H9 (cell line): ENCODE measurements at regions not wholly inside any gene's neighbourhood (a gene's known extent, or its start where the extent isn't known, plus 50 kb on each side); places are given as distances from the start of the nearest gene placed in this dataset.

Source experiments
- DNase-seq: peaks from one replicate; pipeline ENCODE4 v3.0.0-alpha.2; 2017
- H2AFZ ChIP-seq: one replicate; pipeline ENCODE4 v1.6.1; 2013; ENCODE audit warnings: mild to moderate bottlenecking, low read length, control low read depth, moderate library complexity
- H2AK5ac ChIP-seq: 2 replicates; pipeline ENCODE4 v1.6.1; 2013; ENCODE audit warnings: low read length, control low read depth, mixed read lengths; ENCODE audit not compliant: insufficient read length
- H2BK120ac ChIP-seq: one replicate; pipeline ENCODE4 v1.6.1; 2013; ENCODE audit warnings: low read depth, mild to moderate bottlenecking, low read length, control low read depth, inconsistent platforms; ENCODE audit not compliant: poor library complexity, severe bottlenecking
- H2BK12ac ChIP-seq: 2 replicates; pipeline ENCODE4 v1.6.1; 2013; ENCODE audit warnings: low read length, control low read depth, mixed read lengths, low read depth; ENCODE audit not compliant: insufficient read length
- H2BK15ac ChIP-seq: 2 replicates; pipeline ENCODE4 v1.6.1; 2013; ENCODE audit warnings: low read depth, low read length, control low read depth
- H2BK20ac ChIP-seq: one replicate; pipeline ENCODE4 v1.6.1; 2013; ENCODE audit warnings: low read depth, mild to moderate bottlenecking, low read length, control low read depth, inconsistent platforms; ENCODE audit not compliant: poor library complexity, severe bottlenecking
- H2BK5ac ChIP-seq: 2 replicates; pipeline ENCODE4 v1.6.1; 2013; ENCODE audit warnings: low read length, control low read depth, mixed read lengths; ENCODE audit not compliant: insufficient read length
- H3K14ac ChIP-seq: 2 replicates; pipeline ENCODE4 v1.6.1; 2013; ENCODE audit warnings: low read length, control low read depth; ENCODE audit not compliant: insufficient read depth
- H3K18ac ChIP-seq: 2 replicates; pipeline ENCODE4 v1.6.1; 2013; ENCODE audit warnings: low read depth, mild to moderate bottlenecking, mixed read lengths, low read length, control low read depth; ENCODE audit not compliant: insufficient read length
- H3K23ac ChIP-seq: 2 replicates; pipeline ENCODE4 v1.6.1; 2013; ENCODE audit warnings: low read length, control low read depth, mixed read lengths, low read depth; ENCODE audit not compliant: insufficient read length
- H3K23me2 ChIP-seq: 2 replicates; pipeline ENCODE4 v1.6.1; 2013; ENCODE audit warnings: low read depth, mild to moderate bottlenecking, mixed read lengths, low read length, control low read depth; ENCODE audit not compliant: insufficient read length, poor library complexity, severe bottlenecking
- H3K27ac ChIP-seq: 2 replicates; pipeline ENCODE4 v1.5.1; 2013; ENCODE audit warnings: low read length, control low read depth, mixed read lengths, low read depth; ENCODE audit not compliant: insufficient read length
- H3K27me3 ChIP-seq: 2 replicates; pipeline ENCODE4 v1.6.1; 2013; ENCODE audit warnings: low read length, control low read depth, inconsistent platforms; ENCODE audit not compliant: insufficient read depth
- H3K4ac ChIP-seq: 2 replicates; pipeline ENCODE4 v1.6.1; 2013; ENCODE audit warnings: low read depth, mild to moderate bottlenecking, control low read depth, inconsistent platforms, low read length, moderate library complexity
- H3K4me1 ChIP-seq: 2 replicates; pipeline ENCODE4 v1.6.1; 2013; ENCODE audit warnings: low read length, control low read depth, inconsistent platforms; ENCODE audit not compliant: insufficient read depth
- H3K4me2 ChIP-seq: 2 replicates; pipeline ENCODE4 v1.6.1; 2013; ENCODE audit warnings: low read length, control low read depth, mixed read lengths; ENCODE audit not compliant: insufficient read length, insufficient read depth
- H3K56ac ChIP-seq: 2 replicates; pipeline ENCODE4 v1.6.1; 2013; ENCODE audit warnings: low read depth, mild to moderate bottlenecking, mixed read lengths, low read length, control low read depth; ENCODE audit not compliant: insufficient read length
- H3K79me1 ChIP-seq: 2 replicates; pipeline ENCODE4 v1.6.1; 2013; ENCODE audit warnings: low read depth, mild to moderate bottlenecking, moderate library complexity, low read length, control low read depth, inconsistent platforms; ENCODE audit not compliant: insufficient read depth, poor library complexity, severe bottlenecking
- H3K79me2 ChIP-seq: 2 replicates; pipeline ENCODE4 v1.6.1; 2013; ENCODE audit warnings: low read length, control low read depth, inconsistent platforms; ENCODE audit not compliant: insufficient read depth
- H3K9ac ChIP-seq: 2 replicates; pipeline ENCODE4 v1.6.1; 2013; ENCODE audit warnings: low read length, control low read depth, mixed read lengths; ENCODE audit not compliant: insufficient read length; ENCODE audit errors: extremely low read depth
- H3K9me3 ChIP-seq: one replicate; pipeline ENCODE4 v1.6.1; 2013; ENCODE audit warnings: low read depth, low read length, inconsistent platforms; ENCODE audit not compliant: control insufficient read depth
- H3T11ph ChIP-seq: one replicate; pipeline ENCODE4 v1.6.1; 2013; ENCODE audit warnings: mild to moderate bottlenecking, low read length, control low read depth, inconsistent platforms
- H4K20me1 ChIP-seq: one replicate; pipeline ENCODE4 v1.6.1; 2013; ENCODE audit not compliant: control insufficient read depth, insufficient read length, insufficient read depth
- H4K5ac ChIP-seq: 2 replicates; pipeline ENCODE4 v1.6.1; 2013; ENCODE audit warnings: low read depth, mild to moderate bottlenecking, mixed read lengths, low read length, control low read depth; ENCODE audit not compliant: insufficient read length
- H4K8ac ChIP-seq: replicated peaks from 2 replicates; pipeline ENCODE4 v1.6.1; 2013; ENCODE audit warnings: low read length, control low read depth, mixed read lengths, low read depth; ENCODE audit not compliant: insufficient read length
- H4K91ac ChIP-seq: 2 replicates; pipeline ENCODE4 v1.6.1; 2013; ENCODE audit warnings: low read depth, mild to moderate bottlenecking, moderate library complexity, mixed read lengths, low read length, control low read depth; ENCODE audit not compliant: insufficient read length
- H3K27ac Mint-ChIP-seq, 3 experiments: 2 replicates in 2 of 3; 3 replicates in 1 of 3; pipeline ENCODE4 v1.8.0; 2020 to 2021; ENCODE audit warnings: mixed read lengths in 3 of 3, mild to moderate bottlenecking in 1 of 3, moderate library complexity in 1 of 3
- H3K27me3 Mint-ChIP-seq: 2 replicates; pipeline ENCODE4 v1.8.0; 2021; ENCODE audit warnings: low read depth, mild to moderate bottlenecking, moderate library complexity, mixed read lengths
- H3K36me3 Mint-ChIP-seq, 3 experiments: 2 replicates in 2 of 3; 3 replicates in 1 of 3; pipeline ENCODE4 v1.8.0; 2020 to 2021; ENCODE audit warnings: low read depth in 3 of 3, mixed read lengths in 3 of 3; ENCODE audit not compliant: insufficient read depth in 1 of 3
- H3K4me1 Mint-ChIP-seq, 2 experiments: 2 replicates each; pipeline ENCODE4 v1.8.0; 2020; ENCODE audit warnings: mixed read lengths in 2 of 2
- H3K4me3 Mint-ChIP-seq, 2 experiments: 2 replicates in 1 of 2; 3 replicates in 1 of 2; pipeline ENCODE4 v1.8.0; 2020 to 2021; ENCODE audit warnings: mild to moderate bottlenecking in 2 of 2, mixed read lengths in 2 of 2, moderate library complexity in 1 of 2
- H3K9me3 Mint-ChIP-seq, 2 experiments: 2 replicates in 1 of 2; 3 replicates in 1 of 2; pipeline ENCODE4 v1.8.0; 2020; ENCODE audit warnings: mild to moderate bottlenecking in 2 of 2, mixed read lengths in 2 of 2, moderate library complexity in 1 of 2
- TF ChIP-seq, protein P1 (sequence below): fragments of 200-600 bp; sonication (generic); conservative IDR thresholded peaks from 3 replicates; pipeline ENCODE4 v1.8.0; 2021; ENCODE audit warnings: antibody characterized with exemption, mild to moderate bottlenecking

- Mint-ChIP-seq H3K4me1 (peaks cover 10 to 11% of the 10 kb centered on the region in 2 experiments), H3K4me3 (no peak overlapping the region), H3K27ac (no peak overlapping the region), H3K27me3 (no peaks in the 10 kb centered on the region), H3K9me3 (no peaks in the 10 kb centered on the region), H3K36me3 (no peaks in the 10 kb centered on the region)
- Histone ChIP-seq H2BK20ac (no peak overlapping the region), H4K8ac (no peak overlapping the region), H2BK120ac (no peak overlapping the region), H4K91ac (no peak overlapping the region), H3K9me3 (no peaks in the 10 kb centered on the region), H3K56ac (no peak overlapping the region), H2BK15ac (no peak overlapping the region), H2BK12ac (no peak overlapping the region), H2AK5ac (no peak overlapping the region), H3K4ac (no peak overlapping the region), H3K79me2 (no peaks in the 10 kb centered on the region), H4K20me1 (no peaks in the 10 kb centered on the region), H3K23ac (no peak overlapping the region), H3K23me2 (no peaks in the 10 kb centered on the region), H3K79me1 (no peaks in the 10 kb centered on the region), H3K14ac (no peak overlapping the region), H3K4me1 (peaks cover 3% of the 10 kb centered on the region; the same call in 1 of the 2 replicates), H3T11ph (no peak overlapping the region), H3K27me3 (no peaks in the 10 kb centered on the region), H2BK5ac (no peak overlapping the region), H2AFZ (no peak overlapping the region), H3K9ac (no peak overlapping the region), H3K27ac (no peak overlapping the region), H4K5ac (no peak overlapping the region), H3K18ac (no peak overlapping the region), H3K4me2 (no peak overlapping the region)
- TF ChIP-seq, protein P1, sequence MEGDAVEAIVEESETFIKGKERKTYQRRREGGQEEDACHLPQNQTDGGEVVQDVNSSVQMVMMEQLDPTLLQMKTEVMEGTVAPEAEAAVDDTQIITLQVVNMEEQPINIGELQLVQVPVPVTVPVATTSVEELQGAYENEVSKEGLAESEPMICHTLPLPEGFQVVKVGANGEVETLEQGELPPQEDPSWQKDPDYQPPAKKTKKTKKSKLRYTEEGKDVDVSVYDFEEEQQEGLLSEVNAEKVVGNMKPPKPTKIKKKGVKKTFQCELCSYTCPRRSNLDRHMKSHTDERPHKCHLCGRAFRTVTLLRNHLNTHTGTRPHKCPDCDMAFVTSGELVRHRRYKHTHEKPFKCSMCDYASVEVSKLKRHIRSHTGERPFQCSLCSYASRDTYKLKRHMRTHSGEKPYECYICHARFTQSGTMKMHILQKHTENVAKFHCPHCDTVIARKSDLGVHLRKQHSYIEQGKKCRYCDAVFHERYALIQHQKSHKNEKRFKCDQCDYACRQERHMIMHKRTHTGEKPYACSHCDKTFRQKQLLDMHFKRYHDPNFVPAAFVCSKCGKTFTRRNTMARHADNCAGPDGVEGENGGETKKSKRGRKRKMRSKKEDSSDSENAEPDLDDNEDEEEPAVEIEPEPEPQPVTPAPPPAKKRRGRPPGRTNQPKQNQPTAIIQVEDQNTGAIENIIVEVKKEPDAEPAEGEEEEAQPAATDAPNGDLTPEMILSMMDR: no peak
- no peak for DNase-seq
Observed at GRCh38 chr18:77466890-77467289, 217.2 kb downstream of the GALR1 start.
